Transverse colon (tissue), 4 donors: ENCODE measurements at regions not wholly inside any gene's neighbourhood (a gene's known extent, or its start where the extent isn't known, plus 50 kb on each side); places are given as distances from the start of the nearest gene placed in this dataset.

Source experiments
- DNase-seq: peaks from one replicate; pipeline ENCODE4 v3.0.0-alpha.2; 2019
- H3K27ac ChIP-seq, 4 donors: fragments of 200-600 bp; sonication (generic); 2 replicates each; pipeline ENCODE4 v1.5.1; 2016 to 2018; ENCODE audit warnings: inconsistent platforms in 4 of 4
- H3K27me3 ChIP-seq: fragments of 200-600 bp; sonication (generic); 2 replicates; pipeline ENCODE4 v1.5.1; 2017; ENCODE audit warnings: inconsistent platforms
- H3K36me3 ChIP-seq, 4 donors: fragments of 200-600 bp; sonication (generic); 2 replicates each; pipeline ENCODE4 v1.5.1; 2017 to 2019; ENCODE audit warnings: inconsistent platforms in 4 of 4
- H3K4me1 ChIP-seq, 4 donors: fragments of 200-600 bp; sonication (generic); 2 replicates each; pipeline ENCODE4 v1.5.1; 2017 to 2020; ENCODE audit warnings: inconsistent platforms in 4 of 4
- H3K4me3 ChIP-seq, 4 donors: fragments of 200-600 bp; sonication (generic); 1 replicate in 1 of 4; 2 replicates in 3 of 4; pipeline versions ENCODE4 v1.5.1 to v1.6.1; 2017 to 2019; ENCODE audit warnings: inconsistent platforms in 4 of 4
- H3K9me3 ChIP-seq, 2 donors: fragments of 200-600 bp; sonication (generic); 2 replicates each; pipeline ENCODE4 v1.5.1; 2017 to 2019; ENCODE audit warnings: inconsistent platforms in 2 of 2
- EP300 ChIP-seq: sonication (generic); formaldehyde crosslinking; IDR thresholded peaks from one replicate; pipeline ENCODE4 v1.6.1; 2017; ENCODE audit warnings: antibody characterized with exemption, low read depth
- POLR2A ChIP-seq: fragments of 450-650 bp; IDR thresholded peaks from one replicate; pipeline ENCODE4 v1.6.1; 2016; ENCODE audit warnings: antibody characterized with exemption, mild to moderate bottlenecking, moderate library complexity
- POLR2AphosphoS5 ChIP-seq, 3 donors: sonication (generic); formaldehyde crosslinking; IDR thresholded peaks; one replicate each; pipeline ENCODE4 v1.6.1; 2016; ENCODE audit warnings: antibody characterized with exemption in 3 of 3
- WGBS, 2 donors: methylation state at CpG; one replicate each; pipeline ENCODE4 v1.1.5; 2018; ENCODE audit warnings: low coverage in 1 of 2; 5-methylcytosine and 5-hydroxymethylcytosine counted together
- in situ Hi-C, 4 donors: fragments of 200-750 bp; cut with MboI; loops; one replicate each; pipeline versions ENCODE4 v1.15.0 to v1.15.1; 2017; ENCODE audit warnings: low sequenced_read_pairs in 3 of 4, low pct_ligation_motif_present in 1 of 4, low pct_unique_long_range_greater_than_20kb in 1 of 4
- intact Hi-C: fragments of 100-400 bp; cut with DNase I; formaldehyde crosslinking; loops from one replicate; pipeline ENCODE4 v1.15.1; 2023; ENCODE audit warnings: low total_unique reads
- TF ChIP-seq, protein P1 (sequence below), 5 experiments: fragments of 200-600 bp in 3 of 5; fragments of 450-650 bp in 2 of 5; sonication (generic) in 3 of 5; IDR thresholded peaks; 1 replicate in 2 of 5; 2 replicates in 3 of 5; pipeline ENCODE4 v1.5.1; 2016 to 2017; ENCODE audit warnings: antibody characterized with exemption in 5 of 5, inconsistent platforms in 3 of 5, mild to moderate bottlenecking in 2 of 5, moderate library complexity in 1 of 5

- Histone ChIP-seq H3K27me3 (no peaks in the 10 kb centered on the region), H3K27ac (no peak overlapping the region), H3K36me3 (no peaks in the 10 kb centered on the region), H3K9me3 (peaks cover 8 to 17% of the 10 kb centered on the region in 2 donors), H3K4me1 (no peaks in the 10 kb centered on the region), H3K4me3 (no peak overlapping the region)
- intact Hi-C loops (no loop called here), in situ Hi-C loops (no loop called here)
- 76% methylated on average over 5 of the region's 5 CpGs; no CpG with 5 or more reads in 1 of the 2 donors for WGBS, 2 donors
- no peak for DNase-seq
- no peak for TF ChIP-seq EP300
- TF ChIP-seq, protein P1, sequence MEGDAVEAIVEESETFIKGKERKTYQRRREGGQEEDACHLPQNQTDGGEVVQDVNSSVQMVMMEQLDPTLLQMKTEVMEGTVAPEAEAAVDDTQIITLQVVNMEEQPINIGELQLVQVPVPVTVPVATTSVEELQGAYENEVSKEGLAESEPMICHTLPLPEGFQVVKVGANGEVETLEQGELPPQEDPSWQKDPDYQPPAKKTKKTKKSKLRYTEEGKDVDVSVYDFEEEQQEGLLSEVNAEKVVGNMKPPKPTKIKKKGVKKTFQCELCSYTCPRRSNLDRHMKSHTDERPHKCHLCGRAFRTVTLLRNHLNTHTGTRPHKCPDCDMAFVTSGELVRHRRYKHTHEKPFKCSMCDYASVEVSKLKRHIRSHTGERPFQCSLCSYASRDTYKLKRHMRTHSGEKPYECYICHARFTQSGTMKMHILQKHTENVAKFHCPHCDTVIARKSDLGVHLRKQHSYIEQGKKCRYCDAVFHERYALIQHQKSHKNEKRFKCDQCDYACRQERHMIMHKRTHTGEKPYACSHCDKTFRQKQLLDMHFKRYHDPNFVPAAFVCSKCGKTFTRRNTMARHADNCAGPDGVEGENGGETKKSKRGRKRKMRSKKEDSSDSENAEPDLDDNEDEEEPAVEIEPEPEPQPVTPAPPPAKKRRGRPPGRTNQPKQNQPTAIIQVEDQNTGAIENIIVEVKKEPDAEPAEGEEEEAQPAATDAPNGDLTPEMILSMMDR (IDR thresholded peaks at IDR 0.05), result no peak
- no peak for TF ChIP-seq POLR2AphosphoS5 (IDR thresholded peaks at IDR 0.05)
- TF ChIP-seq POLR2A, result no peak
These were observed 1366.0 kb downstream of the UQCRFS1 start for GRCh38 chr19:27846944-27847343.

DNA sequence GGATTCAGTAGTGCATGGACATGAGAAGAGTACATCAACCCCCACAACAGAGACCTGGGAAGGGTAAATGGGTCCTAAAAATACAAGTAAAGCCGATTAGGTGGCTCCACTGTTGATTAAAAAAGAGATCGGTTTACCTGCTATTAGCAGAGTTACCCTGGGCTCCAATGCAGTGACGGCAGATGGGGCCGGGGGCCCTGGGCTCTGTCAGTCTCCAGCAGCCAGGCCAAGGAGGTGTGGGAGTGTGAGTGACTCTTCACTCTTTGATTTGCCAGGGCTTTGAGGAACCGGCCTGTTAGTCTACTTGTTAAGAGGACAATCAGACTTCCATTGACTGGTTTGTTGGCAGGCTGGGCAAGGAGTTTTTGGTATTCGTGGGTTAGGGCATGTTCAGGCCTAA, 1368.7 kb downstream of the UQCRFS1 start:
- Histone ChIP-seq H3K4me3 (no peak overlapping the region), H3K4me1 (no peaks in the 10 kb centered on the region), H3K27me3 (no peaks in the 10 kb centered on the region), H3K9me3 (peaks cover 8% of the 10 kb centered on the region in 2 donors), H3K36me3 (no peaks in the 10 kb centered on the region), H3K27ac (no peak overlapping the region)
- in situ Hi-C loops (no loop called here), intact Hi-C loops (no loop called here)
- no peak for DNase-seq
- WGBS, 2 donors, result 83 to 94% methylated on average over 4 to 6 of the region's 6 CpGs
- TF ChIP-seq EP300 (no peak), POLR2A (no peak), POLR2AphosphoS5 (IDR thresholded peaks at IDR 0.05) (no peak)
- TF ChIP-seq, protein P1 (IDR thresholded peaks at IDR 0.05), result no peak

DNA sequence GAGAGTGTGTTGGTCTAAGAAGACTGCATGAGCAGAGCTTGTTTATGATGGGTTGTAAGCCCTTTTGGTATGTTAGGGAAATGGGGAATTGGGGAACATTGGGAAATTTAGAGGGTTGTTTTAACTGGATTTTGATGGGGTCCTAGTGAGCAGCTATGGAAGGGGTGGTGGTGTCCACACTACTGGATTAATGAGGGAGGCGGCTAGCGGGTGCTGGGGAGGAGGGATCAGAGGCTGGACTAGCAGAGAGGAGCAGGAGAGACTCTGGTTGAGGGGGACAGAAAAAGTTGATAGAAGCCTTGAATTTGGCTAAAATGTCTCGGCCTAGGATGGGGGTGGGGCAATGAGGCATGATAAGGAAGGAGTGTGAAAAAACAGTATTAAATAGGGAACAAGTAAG, 1369.1 kb downstream of the UQCRFS1 start:
- no peak overlapping the region for H3K4me3 ChIP-seq
- TF ChIP-seq POLR2AphosphoS5 (IDR thresholded peaks at IDR 0.05) (no peak), EP300 (no peak), POLR2A (no peak)
- TF ChIP-seq, protein P1 (IDR thresholded peaks at IDR 0.05), result no peak
- intact Hi-C loops (no loop called here), in situ Hi-C loops (no loop called here)
- H3K4me1 ChIP-seq, result no peaks in the 10 kb centered on the region
- no peaks in the 10 kb centered on the region for H3K27me3 ChIP-seq
- peaks cover 7 to 8% of the 10 kb centered on the region in 2 donors for H3K9me3 ChIP-seq
- 86 to 94% methylated on average over 3 of the region's 3 CpGs for WGBS, 2 donors
- H3K27ac ChIP-seq, result no peak overlapping the region
- H3K36me3 ChIP-seq, result no peaks in the 10 kb centered on the region
- DNase-seq, result no peak

GRCh38 chr19:27833031-27833430, 1379.9 kb downstream of the UQCRFS1 start:
- Histone ChIP-seq H3K4me3 (no peak overlapping the region), H3K4me1 (no peaks in the 10 kb centered on the region), H3K9me3 (no peaks in the 10 kb centered on the region), H3K27me3 (no peaks in the 10 kb centered on the region), H3K27ac (no peak overlapping the region), H3K36me3 (no peaks in the 10 kb centered on the region)
- in situ Hi-C loops, result no loop called here
- TF ChIP-seq, protein P1 (IDR thresholded peaks at IDR 0.05), result no peak
- TF ChIP-seq EP300 (no peak), POLR2A (no peak), POLR2AphosphoS5 (IDR thresholded peaks at IDR 0.05) (no peak)
- no peak for DNase-seq
- intact Hi-C loops, result no loop called here
- WGBS, 2 donors, result 0 to 46% methylated on average over 1 of the region's 1 CpG
